ENCODE measurements at regions not wholly inside any gene's neighbourhood (a gene's known extent, or its start where the extent isn't known, plus 50 kb on each side); places are given as distances from the start of the nearest gene placed in this dataset.

- TF ChIP-seq POLR2A (IDR thresholded peaks at IDR 0.05; ENCODE audit: low read length) = no peak
- TF ChIP-seq GATA1 (IDR thresholded peaks at IDR 0.05; ENCODE audit: low read depth, low read length) = no peak
Measured at GRCh38 chrY:7288611-7289010, 377.1 kb upstream of the AMELY start.
